Anterior cingulate cortex (tissue), 58 donors: ENCODE measurements at regions not wholly inside any gene's neighbourhood (a gene's known extent, or its start where the extent isn't known, plus 50 kb on each side); places are given as distances from the start of the nearest gene placed in this dataset.
A peak's percentile ranks its signal among the peaks of the same experiment; 100 is the strongest.
"Not testable (repeated sequence)": the region's sequence is repeated elsewhere in the genome, so short reads cannot be mapped to it uniquely, and the experiment has no call there.

Experiments
- DNase-seq, 58 donors: peaks; one replicate each; lab custom pipeline; 2025; lab: John Stamatoyannopoulos, UW

DNA sequence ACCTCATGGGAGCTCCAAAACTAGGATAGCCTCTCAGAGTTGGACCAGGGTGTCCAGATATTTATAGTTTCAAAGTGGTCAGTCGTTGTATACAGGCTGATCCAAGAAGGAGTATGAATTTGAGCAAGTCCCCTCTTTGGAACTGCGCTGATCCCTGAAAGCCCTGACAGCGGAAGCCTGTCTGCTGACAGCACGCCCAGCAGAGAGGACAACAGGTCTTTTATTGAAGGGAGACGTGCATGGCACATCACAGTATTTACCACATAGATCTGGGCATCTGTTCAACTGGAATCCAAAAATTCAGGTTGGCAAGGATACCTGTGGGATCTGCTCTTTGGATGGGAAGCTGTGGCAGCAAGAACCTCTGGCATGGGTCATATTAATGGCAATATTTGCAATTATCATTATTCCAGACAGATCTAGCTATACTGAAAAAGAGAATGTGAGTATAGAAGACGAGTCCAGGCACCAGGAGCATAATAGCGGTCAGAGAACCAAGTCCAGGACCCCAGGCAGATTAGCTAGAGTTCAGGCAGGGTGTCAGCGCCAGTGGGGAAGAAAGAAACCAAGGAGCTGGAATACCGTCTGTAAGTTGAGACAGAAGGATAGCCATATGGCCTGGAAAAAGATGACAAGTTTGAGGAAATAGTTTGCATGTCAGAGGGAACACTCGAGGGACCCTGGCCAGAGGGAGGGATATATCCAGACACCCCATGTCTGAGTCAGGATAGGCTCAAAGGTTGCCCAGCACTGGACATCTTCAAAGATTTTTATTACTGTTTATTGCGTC lies 260.4 kb upstream of the FANCL start:
- peak in 13 of 58 donors; percentile 2 to 48 (median 9) for DNase-seq

DNA sequence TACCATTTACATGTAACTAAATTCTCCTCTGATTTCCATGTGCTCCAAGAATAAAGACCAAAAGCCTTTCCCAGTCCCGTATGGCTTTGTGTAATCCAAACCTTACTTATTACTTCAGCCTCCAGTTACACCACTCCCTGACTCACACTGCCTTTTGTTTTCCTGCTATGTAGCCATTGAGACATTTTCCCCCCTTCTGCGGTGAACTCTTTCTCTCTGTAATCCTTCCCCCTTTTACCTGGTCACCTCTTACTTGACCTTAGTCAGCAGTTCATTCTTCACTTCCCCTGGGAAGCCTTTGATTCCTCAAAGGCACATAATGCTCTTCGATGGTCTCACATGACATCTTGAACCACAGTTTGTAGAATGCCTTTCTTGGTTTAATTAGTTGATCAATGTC lies 256.0 kb upstream of the FANCL start:
- DNase-seq: no peak

DNA sequence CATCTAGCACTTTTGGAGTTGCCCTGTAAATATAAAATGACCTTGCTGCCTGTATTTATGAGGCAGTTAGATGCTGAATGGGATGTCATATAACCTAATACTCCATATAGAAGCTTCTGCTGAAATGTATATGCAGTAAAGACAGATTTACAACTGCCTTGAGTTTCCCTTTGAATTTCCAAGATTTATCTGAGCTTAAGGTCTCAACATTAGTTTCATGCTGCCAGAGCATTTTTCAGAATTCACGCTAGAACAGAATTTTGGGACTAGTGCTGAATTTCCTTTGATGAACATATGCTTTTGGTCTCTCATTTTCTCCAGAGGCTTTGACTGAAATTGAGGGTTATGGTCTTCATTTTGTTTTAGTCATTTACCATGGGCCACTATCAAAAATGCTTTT lies 254.7 kb upstream of the FANCL start:
- no peak for DNase-seq

DNA sequence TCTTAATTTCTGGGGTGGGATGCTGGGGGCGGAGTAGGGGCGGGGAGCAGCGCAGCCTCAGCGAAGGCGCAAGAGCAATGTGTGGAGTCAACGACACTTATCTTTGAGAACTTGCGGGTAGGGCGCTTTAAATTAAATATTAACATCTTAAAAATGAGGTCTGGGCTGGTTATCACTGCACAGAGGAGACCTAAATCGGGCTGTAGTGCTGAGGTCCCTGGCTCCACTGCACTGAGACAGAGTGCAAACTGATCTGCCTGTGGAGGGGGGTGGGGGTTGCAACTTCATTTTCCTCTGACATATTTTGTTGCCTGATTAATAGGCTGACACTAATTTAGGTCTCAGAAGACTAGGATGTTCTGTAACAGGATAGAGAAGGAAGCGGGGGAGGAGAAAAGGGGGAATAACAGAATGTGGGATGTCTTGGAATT lies 253.0 kb upstream of the FANCL start:
- DNase-seq: peak in 1 of 58 donors; percentile 18

DNA sequence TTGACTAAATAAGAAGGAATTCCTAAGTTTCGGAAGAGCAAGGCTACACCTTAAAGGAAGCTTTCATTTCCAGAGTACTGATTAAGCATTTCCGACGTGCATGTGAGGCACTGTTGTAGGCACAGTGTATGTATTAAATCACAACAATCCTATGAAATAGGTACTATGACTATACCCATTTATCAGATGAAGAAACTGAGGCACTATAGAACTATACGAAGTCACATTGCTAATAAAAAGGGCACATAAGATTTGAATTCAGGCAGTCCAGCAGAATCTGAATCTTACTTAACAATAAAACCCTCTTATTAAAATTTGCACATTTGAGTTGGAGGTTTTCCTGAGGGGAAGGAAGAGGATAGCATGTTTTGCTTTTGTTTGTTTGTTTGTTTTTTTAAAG lies 243.5 kb upstream of the FANCL start:
- no peak for DNase-seq

DNA sequence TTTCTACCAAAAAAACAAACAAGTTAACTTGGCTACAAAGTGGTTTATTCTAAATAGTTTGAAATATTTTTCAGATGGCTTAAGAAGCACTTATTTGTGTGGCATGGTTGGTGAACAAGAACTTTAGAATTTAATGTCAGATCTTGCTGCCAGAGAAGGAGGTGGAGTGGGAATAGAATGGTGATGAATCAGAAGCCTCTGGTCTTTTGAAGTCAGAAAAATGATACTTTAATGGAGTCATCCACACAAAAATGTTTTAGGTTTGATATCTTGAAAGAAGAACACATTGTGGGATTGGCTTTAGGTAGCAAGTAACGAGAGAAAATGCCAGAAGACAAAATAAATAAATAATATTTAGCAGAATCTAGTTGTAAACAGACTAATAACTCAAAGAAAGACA lies 243.1 kb upstream of the FANCL start:
- DNase-seq: no peak

DNA sequence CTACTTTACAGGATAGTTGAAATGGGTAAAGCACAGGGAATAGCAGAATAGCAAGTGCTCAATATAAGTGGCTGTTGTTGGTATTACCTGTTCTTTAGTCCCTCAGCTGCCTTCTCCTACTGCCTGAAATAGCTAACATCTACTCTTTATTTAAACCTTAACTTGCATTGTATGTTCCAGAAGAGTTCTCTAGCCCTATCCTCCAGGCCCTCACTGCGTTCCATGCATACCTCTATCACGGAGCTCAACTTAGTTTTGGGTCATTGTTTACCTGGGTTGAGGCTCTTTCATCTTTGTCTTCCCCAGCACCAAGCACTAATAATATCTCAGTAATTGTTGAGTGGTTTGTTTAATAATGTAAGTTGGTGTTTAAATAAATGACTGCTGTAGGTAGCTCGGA lies 242.2 kb upstream of the FANCL start:
- no peak for DNase-seq

DNA sequence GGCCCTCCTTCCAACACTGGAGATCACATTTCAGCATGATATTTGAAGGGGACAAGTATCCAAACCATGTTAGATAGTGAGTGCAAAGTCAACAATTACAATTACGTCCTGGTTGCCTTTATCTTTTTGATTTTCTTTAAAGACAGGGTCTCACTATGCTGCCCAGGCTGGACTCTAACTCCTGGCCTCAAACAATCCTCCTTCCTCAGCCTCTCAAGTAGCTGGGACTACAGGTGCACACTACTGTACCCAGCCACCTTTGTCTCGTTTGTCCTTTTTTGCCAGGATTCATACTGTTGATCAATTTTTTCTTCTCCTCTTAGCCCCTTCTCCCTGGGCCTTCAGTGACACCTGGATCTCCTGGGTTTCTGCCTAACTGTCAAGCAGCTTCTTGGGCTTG lies 240.5 kb upstream of the FANCL start:
- no peak for DNase-seq

DNA sequence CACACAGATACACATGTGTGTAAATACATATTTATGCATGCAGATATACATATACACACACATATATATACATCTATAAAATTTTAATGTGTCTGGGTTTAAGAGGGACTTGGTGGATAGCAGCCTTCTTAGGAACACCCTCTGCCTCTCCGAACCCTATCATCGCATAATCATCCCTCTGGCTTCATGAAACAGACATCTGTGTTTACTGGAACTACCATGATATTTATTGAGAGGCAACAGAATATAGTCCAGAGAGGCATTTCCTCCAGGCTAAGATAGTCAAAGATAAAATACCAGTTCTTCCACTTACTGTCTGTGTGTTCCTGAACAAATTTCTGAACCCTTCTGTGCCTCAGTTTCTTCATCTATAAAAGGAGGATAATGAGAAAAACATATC lies 239.0 kb upstream of the FANCL start:
- DNase-seq: no peak

DNA sequence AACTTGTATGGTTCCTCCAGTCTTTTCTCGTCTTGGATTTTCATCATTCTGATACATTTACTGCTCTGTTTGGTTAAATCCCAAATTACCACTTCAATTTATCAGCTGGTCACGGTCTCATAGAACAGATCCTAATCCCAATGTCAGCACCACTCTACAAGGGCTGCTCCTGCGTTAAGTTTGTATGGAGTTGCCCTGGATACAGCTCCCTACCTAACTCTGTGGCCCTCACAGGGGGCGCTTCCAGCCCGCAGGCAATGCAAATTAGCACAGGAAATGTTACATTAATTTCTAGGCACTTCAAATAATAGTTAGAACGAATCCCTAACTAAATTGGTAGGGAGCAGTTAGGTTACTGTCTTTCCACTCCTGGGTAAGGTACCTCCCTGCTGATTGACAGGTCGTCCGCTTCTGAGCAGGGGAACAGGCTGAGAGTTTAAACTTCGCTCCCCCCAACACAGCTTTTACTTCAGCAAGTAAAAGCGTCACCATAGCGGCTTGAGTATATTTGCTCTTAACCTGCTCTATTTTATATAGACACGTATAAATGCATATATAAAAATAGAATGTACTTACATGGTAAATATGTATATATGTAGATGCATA lies 238.5 kb upstream of the FANCL start:
- no peak for DNase-seq

DNA sequence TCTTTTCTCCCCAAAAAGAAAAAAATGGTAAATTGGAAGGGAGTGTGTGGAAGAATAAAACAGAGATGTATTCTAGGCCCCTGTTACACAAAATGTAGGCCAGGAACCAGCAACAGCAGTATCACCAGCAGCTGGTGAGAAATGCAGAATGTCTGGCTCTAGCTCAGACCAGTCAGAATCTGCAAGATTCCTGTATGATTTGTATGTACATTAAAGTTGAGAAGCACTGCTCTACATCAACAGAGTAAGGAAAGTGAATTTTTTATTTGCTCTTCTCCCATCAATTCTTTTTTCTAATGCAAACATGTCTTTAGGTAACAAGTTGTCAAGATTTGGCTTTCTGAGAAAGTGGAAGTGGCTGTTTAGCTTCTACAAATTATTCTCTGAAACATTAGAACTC lies 235.4 kb upstream of the FANCL start:
- peak in 1 of 58 donors; percentile 2 for DNase-seq

DNA sequence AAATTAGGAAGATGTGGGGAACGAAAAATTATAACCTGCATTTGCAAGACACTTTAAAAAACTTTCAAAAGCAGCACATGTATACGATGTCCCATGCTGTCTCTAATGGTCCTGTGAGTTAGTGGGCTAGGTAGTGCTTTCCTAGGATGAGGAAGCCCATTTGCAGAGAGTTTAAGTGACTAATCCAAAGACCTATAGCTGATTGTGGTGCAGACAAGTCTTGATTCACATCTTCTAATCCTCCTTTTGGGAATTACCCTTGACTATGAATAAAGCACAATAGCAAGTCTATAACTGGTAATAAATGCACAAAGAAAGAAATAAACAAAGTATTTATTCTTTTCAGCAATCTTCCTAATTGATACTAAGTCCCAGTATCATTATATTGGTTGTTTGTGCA lies 234.6 kb upstream of the FANCL start:
- DNase-seq: no peak

DNA sequence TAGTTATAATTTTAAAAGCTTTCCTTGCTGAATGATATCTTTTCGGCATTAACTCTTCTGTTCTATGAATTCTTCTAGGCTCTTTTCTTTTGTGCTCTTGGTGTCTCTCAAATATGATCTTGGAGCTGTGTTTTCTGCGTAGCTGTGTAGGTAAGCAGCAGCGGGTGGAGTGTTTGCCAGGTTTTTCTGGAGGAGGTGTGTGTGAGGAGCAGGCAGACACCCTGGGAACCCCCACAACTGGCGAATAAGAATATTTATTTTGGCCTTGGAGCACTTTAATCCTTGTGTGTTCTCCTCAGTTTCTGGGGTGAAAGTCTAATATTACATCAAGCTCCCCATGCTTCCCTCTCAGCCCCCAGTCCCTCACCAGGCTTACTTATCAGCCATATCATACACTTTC lies 232.0 kb upstream of the FANCL start:
- no peak for DNase-seq

DNA sequence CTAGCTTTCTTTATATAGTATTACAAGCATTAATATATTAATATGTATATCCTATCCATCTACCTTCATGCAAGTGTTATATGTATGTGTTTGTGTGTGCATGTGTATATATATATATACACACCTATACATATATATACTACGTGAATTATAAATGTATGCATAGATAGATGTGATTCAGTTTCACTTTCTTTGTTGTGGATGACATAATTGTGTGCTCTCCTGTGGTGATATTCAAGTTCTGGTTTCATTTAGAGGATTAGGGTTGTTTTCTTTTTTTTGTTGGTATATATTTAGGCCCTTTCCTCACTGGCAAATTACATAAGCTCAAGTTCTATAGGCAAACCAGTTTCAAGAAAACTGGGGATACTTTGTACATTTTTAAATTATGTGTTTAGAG lies 225.7 kb upstream of the FANCL start:
- DNase-seq: no peak

DNA sequence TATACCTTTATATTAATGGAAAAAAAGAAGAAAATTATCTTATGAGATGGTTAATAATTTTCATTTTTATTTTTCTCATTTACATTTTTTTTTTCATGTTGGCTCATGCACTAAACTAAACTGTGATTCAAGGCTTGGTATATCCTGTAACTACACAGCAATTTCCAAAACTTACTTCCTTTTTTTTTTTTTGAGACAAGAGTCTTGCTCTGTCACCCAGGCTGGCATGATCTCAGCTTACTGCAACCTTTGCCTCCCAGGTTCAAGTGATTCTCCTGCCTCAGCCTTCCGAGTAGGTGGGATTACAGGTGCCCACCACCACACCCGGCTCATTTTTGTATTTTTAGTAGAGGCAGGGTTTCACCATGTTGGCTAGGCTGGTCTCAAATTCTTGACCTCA lies 224.9 kb upstream of the FANCL start:
- not testable (repeated sequence) for DNase-seq

DNA sequence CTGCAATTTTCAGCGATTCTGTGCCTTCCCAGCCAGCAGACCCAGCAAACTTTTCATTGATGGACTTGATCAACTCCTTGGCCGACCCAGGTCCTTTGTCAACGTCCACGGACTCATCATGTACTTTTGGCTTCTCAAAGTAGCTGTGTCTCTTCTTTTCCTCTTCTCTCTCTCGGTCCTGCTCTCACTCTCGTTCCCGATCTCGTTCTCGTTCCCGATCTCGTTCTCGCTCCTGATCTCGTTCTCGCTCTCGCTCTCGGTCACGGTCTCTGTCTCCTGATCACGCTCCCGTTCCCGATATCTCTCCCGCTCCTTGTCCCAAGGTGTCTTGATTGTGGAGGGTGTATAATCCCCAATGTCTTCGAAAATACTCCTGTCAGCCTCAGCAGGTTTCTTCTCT lies 219.5 kb upstream of the FANCL start:
- DNase-seq: no peak

DNA sequence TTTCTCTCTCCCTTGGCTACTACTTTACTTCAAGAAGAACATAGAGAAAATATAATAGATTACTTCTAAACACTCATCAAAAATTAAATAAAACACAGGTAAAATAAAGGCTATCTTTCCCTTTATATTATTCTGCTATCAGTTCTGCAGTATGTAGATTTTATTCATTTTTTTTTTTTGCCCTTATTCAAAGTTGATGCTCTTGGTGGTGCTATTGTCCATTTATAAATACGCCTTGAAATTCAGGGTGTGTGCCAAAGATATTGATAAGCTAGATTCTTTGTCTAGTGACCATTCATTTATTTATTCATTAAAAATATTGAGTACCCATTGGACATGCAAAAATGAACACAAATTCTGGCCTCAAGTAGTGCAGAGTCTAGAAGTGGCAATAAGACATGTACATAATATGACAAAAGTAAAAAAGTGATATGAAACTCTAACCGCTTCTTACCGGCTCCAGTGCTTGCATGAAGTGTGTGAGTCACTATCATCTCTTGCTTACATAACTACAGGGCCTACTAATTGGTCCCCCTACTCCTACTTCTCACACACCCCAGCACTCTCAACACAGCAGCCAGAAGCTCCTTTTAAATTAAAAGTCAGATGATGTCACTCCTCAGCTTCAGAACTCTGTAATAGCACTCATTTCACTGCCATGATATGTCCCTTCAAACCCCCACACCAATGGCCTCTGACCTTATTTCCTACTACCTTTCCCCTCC lies 208.3 kb upstream of the FANCL start:
- DNase-seq: no peak

DNA sequence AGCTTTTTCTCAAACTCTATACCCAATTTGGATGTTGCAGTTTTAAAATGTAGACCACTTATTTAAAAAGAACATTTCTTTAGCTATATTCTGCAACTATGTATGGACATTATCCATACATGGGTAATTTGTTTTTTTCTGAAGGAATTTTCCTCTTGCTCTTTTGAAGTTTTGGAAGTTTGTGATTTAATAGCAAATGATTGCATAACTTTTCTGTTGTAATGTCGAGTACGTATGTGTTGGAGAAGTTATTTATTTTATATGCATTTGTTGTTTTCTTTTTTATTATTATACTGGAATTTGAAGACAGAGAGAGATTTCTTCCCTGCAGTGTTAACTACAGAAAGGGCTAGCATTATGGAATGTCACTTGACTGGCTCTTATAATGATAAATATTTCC lies 207.7 kb upstream of the FANCL start:
- no peak for DNase-seq

DNA sequence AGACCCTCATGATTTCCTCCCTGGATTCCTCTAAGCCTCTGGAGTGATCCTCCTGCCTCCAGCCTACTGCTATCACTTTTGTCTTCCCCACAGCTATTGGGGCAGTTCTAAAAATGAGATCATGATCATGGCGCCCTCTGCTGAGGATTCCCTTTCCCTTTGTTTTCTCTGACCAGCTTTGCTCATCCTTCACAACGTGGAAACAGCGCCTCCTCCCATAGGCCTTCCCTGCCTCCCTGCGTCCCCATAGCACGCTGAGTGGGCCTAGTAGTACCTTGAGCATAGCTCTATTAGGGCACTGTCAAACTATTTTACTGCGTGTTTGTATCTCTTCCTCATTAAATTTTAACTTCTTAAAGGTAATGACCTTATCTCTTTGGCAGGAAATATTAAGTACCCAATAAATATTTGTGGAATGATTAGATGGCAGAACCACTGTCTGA lies 207.0 kb upstream of the FANCL start:
- DNase-seq: peak in 48 of 58 donors; percentile 5 to 86 (median 62)

DNA sequence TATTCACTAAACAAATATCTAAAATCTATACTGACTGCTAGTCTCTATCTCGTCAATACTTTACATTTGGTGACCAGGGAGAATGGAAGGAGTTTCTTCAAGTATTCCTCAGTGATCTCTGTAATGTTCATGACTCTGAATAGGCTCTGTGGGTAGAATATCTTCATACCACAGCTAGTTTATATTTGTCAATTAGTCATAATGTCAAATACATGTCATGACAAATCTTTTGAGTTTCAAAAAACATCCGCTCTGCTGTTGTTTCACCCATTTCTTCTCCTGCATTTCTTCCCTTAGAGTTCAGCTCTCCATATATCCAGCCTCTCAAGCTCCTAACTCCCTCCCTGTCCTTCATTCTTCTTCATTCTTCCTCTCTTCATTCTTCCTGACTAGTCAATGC lies 206.5 kb upstream of the FANCL start:
- no peak for DNase-seq

DNA sequence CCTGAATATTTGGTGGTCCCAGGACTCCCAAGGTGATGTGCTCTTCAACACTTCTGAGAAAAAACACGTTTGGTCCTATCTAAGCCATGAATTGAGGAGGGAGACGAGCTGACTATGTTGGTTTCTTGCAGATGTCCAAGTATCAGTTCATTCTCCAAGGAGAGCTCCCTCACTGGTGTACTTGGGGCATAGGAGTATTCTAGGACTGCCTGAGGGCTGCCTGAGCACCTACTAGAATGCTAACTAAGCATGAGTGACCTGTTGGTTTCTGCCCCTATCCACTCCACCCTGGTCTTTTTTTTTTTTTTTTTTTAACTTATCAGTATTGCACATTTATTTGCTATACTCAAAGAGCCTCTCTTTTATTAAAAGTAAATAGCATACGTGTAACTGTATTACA lies 200.5 kb upstream of the FANCL start:
- DNase-seq: no peak

DNA sequence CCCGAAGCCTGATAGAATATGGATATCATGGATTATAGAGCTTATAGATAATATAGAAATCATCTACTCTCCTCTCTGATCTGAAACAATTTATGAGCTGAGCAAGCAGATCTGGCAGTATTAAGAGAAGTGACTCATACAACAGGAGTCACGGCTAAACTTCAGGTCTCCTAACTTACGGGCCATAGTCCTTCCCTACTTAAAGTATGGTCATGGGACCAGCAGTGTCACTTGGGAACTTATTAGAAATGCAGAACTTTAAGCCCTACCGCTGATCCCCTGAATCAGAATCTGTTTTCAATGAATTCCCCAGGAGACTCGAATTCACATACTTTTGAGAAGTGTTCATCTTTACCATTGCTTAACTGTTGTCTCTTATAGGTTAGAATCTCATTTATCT lies 195.7 kb upstream of the FANCL start:
- no peak for DNase-seq
